ENCODE measurements at regions not wholly inside any gene's neighbourhood (a gene's known extent, or its start where the extent isn't known, plus 50 kb on each side); places are given as distances from the start of the nearest gene placed in this dataset.
"Not testable (repeated sequence)": the region's sequence is repeated elsewhere in the genome, so short reads cannot be mapped to it uniquely, and the experiment has no call there.

GRCh38 chr6:97885325-97885724 is 602.3 kb upstream of the MMS22L start:
- DNase-seq = no peak

GRCh38 chr6:97885828-97886227 is 602.8 kb upstream of the MMS22L start:
- no peak for DNase-seq

- no peak for DNase-seq
Observed at GRCh38 chr6:97901531-97901930, 618.5 kb upstream of the MMS22L start.

- DNase-seq = no peak
Observed at GRCh38 chr6:97909380-97909779, 626.4 kb upstream of the MMS22L start.

GRCh38 chr6:97913721-97914120 is 630.7 kb upstream of the MMS22L start:
- DNase-seq = no peak

- DNase-seq = no peak
Observed at GRCh38 chr6:97914912-97915311, 631.9 kb upstream of the MMS22L start.

GRCh38 chr6:97915537-97915936 is 632.5 kb upstream of the MMS22L start:
- no peak for DNase-seq

GRCh38 chr6:97917369-97917768 is 634.4 kb upstream of the MMS22L start:
- no peak for DNase-seq

GRCh38 chr6:97919046-97919445 is 636.0 kb upstream of the MMS22L start:
- DNase-seq = no peak

- DNase-seq = no peak
Observed at GRCh38 chr6:97919631-97920030, 636.6 kb upstream of the MMS22L start.

- DNase-seq = no peak
Observed at GRCh38 chr6:97923249-97923648, 640.2 kb upstream of the MMS22L start.

- DNase-seq = no peak
Observed at GRCh38 chr6:97925504-97925903, 642.5 kb upstream of the MMS22L start.

GRCh38 chr6:97939440-97940168 is 656.6 kb upstream of the MMS22L start:
- DNase-seq = no peak

- DNase-seq = peak in 2 of 56 donors; percentile 1 to 28
Observed at GRCh38 chr6:97947841-97948240, 664.8 kb upstream of the MMS22L start.

GRCh38 chr6:97958134-97958533 is 675.1 kb upstream of the MMS22L start:
- DNase-seq = peak in 3 of 56 donors; percentile 0 to 4 (median 1)

- DNase-seq = no peak
Observed at GRCh38 chr6:97963193-97963592, 680.2 kb upstream of the MMS22L start.

GRCh38 chr6:97969065-97969464 is 686.0 kb upstream of the MMS22L start:
- no peak for DNase-seq

- no peak for DNase-seq
Observed at GRCh38 chr6:97977084-97977483, 694.1 kb upstream of the MMS22L start.

GRCh38 chr6:97978855-97979271 is 695.8 kb upstream of the MMS22L start:
- DNase-seq = no peak

- DNase-seq = not testable (repeated sequence)
Observed at GRCh38 chr6:97979285-97979684, 696.3 kb upstream of the MMS22L start.

GRCh38 chr6:97989451-97989850 is 706.4 kb upstream of the MMS22L start:
- DNase-seq = peak in 2 of 56 donors; percentile 2 to 3

- DNase-seq = no peak
Observed at GRCh38 chr6:97995158-97995557, 712.1 kb upstream of the MMS22L start.

GRCh38 chr6:98002678-98003077 is 719.7 kb upstream of the MMS22L start:
- no peak for DNase-seq

All from nucleus accumbens (tissue), 56 donors.